Astrocyte (in vitro differentiated cells and primary cell): ENCODE measurements at regions not wholly inside any gene's neighbourhood (a gene's known extent, or its start where the extent isn't known, plus 50 kb on each side); places are given as distances from the start of the nearest gene placed in this dataset.
"Not testable (repeated sequence)": the region's sequence is repeated elsewhere in the genome, so short reads cannot be mapped to it uniquely, and the experiment has no call there.

Source experiments
- EZH2 ChIP-seq: IDR thresholded peaks from 2 replicates; pipeline ENCODE4 v1.6.1; 2012; ENCODE audit warnings: mild to moderate bottlenecking, low read length, inconsistent platforms; ENCODE audit not compliant: insufficient read depth
- TF ChIP-seq, protein P1 (sequence below): IDR thresholded peaks from 2 replicates; pipeline ENCODE4 v1.5.1; 2011; ENCODE audit warnings: low read depth, mild to moderate bottlenecking, inconsistent platforms, low read length, moderate library complexity; ENCODE audit not compliant: insufficient read depth

DNA sequence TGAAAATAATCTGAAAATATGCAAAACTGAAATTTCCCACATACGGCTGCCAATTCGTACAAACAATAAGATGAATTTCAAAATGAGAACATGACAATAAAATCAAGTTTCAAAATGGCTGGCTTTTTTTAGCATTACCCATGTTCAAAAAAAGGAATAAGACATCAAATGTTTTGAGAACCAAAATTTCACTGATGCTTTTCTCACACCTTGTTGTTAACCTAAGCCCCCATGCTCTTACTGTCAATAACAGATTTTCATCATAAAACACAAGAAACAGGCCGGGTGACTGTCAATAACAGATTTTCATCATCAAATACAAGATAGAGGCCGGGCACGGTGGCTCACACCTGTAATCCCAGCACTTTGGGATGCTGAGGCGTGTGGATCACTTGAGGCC is 2149.6 kb upstream of the DEFB115 start:
- TF ChIP-seq, protein P1, sequence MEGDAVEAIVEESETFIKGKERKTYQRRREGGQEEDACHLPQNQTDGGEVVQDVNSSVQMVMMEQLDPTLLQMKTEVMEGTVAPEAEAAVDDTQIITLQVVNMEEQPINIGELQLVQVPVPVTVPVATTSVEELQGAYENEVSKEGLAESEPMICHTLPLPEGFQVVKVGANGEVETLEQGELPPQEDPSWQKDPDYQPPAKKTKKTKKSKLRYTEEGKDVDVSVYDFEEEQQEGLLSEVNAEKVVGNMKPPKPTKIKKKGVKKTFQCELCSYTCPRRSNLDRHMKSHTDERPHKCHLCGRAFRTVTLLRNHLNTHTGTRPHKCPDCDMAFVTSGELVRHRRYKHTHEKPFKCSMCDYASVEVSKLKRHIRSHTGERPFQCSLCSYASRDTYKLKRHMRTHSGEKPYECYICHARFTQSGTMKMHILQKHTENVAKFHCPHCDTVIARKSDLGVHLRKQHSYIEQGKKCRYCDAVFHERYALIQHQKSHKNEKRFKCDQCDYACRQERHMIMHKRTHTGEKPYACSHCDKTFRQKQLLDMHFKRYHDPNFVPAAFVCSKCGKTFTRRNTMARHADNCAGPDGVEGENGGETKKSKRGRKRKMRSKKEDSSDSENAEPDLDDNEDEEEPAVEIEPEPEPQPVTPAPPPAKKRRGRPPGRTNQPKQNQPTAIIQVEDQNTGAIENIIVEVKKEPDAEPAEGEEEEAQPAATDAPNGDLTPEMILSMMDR = not testable (repeated sequence)
- TF ChIP-seq EZH2 = not testable (repeated sequence)
